OCI-LY7 (cell line): ENCODE measurements at regions not wholly inside any gene's neighbourhood (a gene's known extent, or its start where the extent isn't known, plus 50 kb on each side); places are given as distances from the start of the nearest gene placed in this dataset.

Experiments
- EZH2phosphoT487 ChIP-seq: fragments of 200-600 bp; sonication (generic); IDR thresholded peaks from 2 replicates; pipeline ENCODE4 v1.6.1; 2018; ENCODE audit warnings: low read depth, borderline replicate concordance, mild to moderate bottlenecking, mixed run types, antibody characterized with exemption, low read length, moderate library complexity, mixed read lengths
- TF ChIP-seq, protein P1 (sequence below): fragments of 200-600 bp; sonication (generic); conservative IDR thresholded peaks from 2 replicates; pipeline ENCODE4 v1.5.1; 2014; ENCODE audit warnings: mild to moderate bottlenecking, antibody characterized with exemption, low read length, moderate library complexity, mixed read lengths

DNA sequence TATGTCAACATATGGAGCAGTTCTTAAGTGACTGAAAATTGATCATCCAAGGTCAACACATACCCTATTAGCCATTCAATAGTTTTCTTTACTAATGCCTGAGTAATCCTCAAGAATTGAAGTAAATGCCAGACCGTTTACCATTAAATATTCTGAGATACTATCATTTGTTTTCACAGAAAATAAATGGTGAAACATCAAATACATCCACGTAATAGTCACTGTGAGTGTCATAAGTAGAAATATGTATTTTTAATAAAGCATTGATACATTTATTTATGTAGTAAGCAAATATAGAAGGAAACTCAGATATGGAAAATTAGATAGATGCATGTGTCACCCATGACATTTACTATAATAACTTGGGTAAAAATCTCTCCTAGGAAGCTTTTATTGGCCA, 927.8 kb upstream of the NRXN1 start:
- TF ChIP-seq, protein P1, sequence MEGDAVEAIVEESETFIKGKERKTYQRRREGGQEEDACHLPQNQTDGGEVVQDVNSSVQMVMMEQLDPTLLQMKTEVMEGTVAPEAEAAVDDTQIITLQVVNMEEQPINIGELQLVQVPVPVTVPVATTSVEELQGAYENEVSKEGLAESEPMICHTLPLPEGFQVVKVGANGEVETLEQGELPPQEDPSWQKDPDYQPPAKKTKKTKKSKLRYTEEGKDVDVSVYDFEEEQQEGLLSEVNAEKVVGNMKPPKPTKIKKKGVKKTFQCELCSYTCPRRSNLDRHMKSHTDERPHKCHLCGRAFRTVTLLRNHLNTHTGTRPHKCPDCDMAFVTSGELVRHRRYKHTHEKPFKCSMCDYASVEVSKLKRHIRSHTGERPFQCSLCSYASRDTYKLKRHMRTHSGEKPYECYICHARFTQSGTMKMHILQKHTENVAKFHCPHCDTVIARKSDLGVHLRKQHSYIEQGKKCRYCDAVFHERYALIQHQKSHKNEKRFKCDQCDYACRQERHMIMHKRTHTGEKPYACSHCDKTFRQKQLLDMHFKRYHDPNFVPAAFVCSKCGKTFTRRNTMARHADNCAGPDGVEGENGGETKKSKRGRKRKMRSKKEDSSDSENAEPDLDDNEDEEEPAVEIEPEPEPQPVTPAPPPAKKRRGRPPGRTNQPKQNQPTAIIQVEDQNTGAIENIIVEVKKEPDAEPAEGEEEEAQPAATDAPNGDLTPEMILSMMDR: no peak
- TF ChIP-seq EZH2phosphoT487: no peak
